A172 (cell line): ENCODE measurements at regions not wholly inside any gene's neighbourhood (a gene's known extent, or its start where the extent isn't known, plus 50 kb on each side); places are given as distances from the start of the nearest gene placed in this dataset.
A peak's percentile ranks its signal among the peaks of the same experiment; 100 is the strongest.
"Not testable (repeated sequence)": the region's sequence is repeated elsewhere in the genome, so short reads cannot be mapped to it uniquely, and the experiment has no call there.

ENCODE experiments used
- DNase-seq: peaks from one replicate; pipeline ENCODE4 v3.0.0-alpha.2; 2015; ENCODE audit warnings: low spot score

DNA sequence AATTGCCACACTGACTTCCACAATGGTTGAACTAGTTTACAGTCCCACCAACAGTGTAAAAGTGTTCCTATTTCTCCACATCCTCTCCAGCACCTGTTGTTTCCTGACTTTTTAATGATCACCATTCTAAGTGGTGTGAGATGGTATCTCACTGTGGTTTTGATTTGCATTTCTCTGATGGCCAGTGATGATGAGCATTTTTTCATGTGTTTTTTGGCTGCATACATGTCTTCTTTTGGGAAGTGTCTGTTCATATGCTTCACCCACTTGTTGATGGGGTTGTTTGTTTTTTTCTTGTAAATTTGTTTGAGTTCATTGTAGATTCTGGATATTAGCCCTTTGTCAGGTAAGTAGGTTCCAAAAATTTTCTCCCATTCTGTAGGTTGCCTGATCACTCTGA, 148.5 kb upstream of the ACTBL2 start:
- DNase-seq: not testable (repeated sequence)

DNA sequence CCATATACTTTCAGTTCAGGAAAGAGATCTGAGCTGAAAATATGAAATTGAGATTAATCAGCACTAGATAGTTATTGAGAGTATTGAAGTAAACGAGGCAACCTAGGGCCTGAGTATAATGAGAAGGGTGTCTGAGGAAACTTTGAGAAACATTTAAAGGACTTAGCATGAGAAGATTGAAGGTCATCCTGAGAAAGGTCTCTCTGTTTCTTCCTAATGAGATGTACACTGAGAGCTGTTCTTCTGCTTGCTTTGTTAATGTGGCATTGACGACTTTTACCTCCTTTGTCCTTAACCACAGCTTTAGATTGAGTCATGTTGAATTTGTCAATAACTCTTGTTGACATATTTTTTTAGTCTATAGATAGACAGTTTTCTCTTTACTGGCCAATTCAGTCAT, 145.1 kb upstream of the ACTBL2 start:
- DNase-seq: no peak

DNA sequence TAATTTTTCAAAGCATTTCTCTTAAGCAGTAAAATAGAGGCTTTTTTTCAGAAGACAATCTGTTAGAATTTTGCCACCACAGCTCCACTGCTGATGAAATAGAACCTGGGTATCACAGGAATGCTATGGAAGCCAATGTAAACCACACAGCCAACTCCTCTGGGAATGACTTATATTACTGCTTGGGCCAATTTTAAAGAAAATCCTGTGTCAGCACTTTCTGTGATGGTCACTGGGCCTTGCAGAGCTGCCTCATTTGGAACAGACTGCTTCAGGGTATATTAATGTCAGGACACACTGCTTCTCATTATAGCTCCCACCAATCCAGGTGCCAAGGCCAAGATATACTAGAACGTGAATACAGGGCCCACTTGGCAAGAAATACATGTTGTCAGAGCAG, 144.1 kb upstream of the ACTBL2 start:
- no peak for DNase-seq

DNA sequence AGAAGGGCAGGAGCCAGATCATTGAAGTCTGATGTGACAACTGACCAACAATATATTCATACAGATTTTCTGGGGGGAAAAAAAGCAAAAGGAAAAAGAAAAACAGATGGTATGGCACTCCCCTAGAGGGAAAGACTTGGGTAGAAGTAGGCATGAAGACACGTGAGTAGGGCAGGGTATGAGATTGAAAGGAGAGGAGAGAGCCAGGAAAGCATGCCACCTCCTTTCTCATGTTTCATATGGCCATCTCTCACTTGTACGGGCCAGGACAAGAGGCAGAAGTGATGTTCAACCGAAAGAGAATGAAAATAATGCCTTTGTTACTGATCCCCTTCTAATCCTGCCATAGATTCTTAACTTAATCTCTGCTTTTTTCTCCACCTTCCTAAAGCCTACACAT, 139.0 kb upstream of the ACTBL2 start:
- no peak for DNase-seq

DNA sequence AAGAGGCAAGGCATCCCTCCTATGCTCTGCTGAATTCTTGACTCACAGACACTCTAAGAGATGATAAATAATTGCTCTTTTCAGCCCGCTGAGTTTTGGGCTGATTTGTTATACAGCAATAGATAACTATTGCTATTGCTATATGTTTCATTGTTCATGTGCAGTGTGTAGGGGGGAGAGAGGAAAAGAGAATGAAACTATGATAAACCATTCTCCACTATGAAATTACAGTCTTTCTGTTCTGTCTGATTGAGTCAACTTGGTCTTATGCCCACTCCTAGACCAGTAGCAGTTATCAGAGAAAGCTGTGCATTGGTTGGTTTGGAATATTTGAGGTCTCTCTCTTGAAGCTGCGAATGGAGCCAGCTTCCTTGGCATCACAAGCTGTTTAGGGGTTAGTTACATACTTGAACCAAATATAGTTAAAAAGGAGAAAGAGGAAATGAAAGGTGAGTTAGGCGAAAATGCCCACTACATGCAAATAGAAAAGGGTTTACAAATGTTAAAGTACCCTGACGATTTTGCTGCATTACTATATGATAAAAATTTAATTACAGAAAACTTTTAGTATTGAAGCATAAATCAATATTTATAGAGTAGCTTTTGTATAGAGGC, 136.3 kb upstream of the ACTBL2 start:
- no peak for DNase-seq

DNA sequence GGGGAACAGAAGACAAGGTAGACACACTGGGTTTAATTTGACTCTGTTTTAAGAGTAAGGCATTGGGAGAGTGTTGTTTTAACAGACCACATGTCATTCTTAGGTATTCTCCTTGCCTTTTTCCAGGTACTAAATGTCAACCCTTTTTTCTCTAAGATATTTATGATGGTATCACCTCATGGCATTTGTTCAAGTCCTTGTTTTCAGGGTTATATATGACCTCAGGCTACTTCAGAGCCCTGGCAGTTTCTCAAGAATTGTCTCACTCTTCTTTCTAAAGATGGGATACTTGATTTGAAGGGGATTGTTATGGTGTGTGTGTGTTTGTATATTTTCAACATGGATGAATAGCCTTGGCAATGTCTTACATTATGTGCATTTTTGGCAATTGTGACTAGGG, 131.1 kb upstream of the ACTBL2 start:
- DNase-seq: no peak

DNA sequence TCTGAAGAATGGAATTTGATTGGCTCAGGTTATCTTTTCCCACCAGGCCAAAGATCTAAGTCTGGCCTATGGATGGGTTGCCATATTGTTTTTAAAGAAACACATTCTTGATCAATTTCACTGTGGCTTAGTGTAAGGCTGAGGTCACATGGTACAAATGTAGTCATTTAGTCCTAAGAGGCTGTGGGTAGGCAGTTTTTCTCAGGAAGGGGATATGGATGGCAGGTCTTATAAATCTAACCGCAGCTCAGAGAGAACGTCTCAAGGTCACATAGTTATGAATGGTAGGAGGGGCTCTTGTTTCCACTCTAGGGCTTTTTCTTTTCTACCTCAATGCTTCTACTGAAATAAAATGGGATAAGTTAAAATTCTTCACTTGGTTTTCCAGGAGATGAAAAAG, 128.6 kb upstream of the ACTBL2 start:
- DNase-seq: no peak

DNA sequence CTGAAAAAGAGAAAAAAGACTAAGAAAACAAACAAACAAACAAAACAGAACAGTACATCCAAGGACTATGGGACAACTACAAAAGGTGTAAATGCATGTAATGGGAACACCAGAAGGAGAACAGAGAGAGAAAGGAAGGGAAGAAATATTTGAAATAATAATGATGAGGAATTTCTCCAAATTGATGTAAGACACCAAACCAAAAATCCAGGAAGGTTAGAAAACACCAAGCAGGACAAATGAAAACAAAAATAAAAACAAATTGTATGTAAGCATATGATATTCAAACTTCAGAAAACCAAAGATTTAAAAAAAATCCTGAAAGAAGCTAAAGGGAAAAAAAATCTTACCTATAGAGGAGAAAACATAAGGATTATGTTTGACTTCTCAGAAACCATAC, 125.9 kb upstream of the ACTBL2 start:
- no peak for DNase-seq

DNA sequence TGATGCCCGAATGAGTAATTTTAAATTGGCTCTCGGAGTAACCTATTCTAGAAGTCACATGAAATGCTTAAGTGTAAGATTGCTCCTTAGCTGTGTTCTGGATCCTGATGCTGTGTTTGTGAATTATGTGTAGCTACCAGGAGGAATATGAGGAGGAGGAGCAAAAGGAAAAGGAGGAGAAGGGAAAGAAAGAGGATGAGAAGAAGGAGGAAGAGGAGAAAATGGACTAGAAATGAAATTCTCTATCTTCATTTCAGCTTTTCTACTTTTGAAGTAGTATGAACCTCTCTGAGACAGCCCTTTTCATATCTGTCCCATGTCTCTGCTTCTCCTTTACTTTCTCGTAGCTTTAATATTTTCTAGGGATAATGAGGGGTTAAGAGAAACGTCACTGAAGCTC, 119.4 kb upstream of the ACTBL2 start:
- DNase-seq: no peak

DNA sequence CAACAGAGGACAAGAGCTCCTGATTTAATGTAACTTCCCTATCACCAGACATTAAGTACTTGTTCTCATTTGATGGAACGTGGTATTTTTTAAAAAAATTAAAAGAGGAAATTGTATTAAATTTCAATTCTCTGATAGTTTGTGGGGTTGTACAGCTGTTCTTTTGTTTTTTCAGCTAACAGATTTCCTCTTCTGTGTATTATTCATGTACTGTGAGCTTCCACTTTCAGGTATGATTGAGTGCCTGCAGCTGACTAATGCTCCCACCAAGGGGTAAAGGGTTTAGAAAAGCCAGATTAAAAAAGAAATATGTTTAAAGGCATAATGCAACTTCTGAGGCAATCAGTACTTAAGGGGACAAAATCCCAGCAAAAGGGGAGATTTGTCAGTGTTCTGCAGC, 117.7 kb upstream of the ACTBL2 start:
- no peak for DNase-seq

DNA sequence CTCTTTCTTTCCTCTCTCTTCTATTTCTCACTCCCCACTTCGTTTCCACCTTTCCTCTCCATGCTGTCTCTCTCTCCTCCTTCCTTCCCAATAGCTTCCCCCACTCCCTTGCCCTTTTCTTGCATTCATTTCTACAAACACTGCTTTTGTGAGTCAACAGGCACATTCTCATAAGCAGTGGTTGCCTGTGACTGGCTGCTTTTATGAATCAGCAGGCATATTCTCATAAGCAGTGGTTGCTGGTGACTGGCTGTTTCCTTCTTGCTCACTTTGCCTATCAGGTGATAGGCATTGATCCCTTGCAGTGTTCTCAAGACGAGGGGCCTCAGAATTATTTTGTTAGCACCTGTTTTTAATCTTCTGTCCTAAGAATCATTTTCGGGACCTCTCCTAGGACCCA, 116.1 kb upstream of the ACTBL2 start:
- peak; percentile 58 for DNase-seq

DNA sequence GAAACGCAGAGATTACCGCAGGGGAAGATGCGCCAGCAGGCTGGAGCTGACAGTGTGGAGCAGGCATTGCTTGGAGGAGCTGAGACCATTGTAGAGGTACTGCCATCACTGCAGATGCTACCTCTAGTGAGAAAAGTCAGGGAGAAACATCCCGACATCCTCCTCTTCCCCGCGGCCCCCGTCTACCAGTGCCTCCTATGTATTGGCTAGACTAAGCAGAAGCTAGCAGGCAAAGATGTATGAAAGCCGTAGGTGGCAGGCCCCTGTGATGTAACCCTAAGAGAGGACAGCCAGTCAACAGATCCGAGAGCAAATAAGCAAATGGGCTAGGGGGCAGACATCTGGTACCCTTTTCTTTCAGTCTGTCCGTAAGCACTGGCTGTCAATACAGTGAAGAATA, 115.5 kb upstream of the ACTBL2 start:
- no peak for DNase-seq

DNA sequence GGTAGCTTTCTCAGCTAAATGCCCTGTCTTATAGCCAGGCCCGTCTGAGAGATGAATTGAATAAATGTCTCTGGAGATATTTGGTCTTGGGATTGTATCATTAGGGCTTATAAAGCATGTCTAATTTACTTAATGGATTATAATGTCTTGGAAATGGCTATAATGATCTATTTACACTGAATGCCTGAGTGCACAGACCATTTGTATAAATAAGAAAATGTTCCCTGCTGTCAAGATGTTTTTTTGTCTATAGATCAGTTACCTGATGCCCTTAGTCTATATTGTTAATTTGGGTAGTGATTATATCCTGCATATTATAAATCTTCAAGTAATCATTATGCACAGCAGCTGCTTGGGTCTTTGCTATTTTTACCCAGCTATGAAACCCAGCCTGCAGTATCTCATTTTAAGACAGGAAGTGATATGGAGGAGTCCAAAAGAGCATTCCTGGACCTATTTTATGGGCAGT, 112.9 kb upstream of the ACTBL2 start:
- no peak for DNase-seq

DNA sequence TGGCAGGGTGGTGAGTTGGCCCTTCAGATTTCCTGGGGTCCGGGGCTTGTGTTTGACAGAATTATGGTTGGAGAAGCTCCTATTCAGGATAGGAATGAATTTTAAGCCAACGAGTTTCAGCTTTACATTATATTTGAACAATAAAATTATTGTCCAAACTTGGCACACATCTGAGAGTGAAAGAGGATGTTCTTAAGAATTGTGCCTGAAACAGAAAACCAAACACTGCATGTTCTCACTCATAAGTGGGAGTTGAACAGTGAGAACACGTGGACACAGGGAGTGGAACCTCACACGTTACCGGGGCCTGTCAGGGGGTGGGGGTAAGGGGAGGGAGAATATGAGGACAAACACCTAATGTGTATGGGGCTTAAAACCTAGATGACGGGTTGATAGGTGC, 111.8 kb upstream of the ACTBL2 start:
- DNase-seq: no peak

DNA sequence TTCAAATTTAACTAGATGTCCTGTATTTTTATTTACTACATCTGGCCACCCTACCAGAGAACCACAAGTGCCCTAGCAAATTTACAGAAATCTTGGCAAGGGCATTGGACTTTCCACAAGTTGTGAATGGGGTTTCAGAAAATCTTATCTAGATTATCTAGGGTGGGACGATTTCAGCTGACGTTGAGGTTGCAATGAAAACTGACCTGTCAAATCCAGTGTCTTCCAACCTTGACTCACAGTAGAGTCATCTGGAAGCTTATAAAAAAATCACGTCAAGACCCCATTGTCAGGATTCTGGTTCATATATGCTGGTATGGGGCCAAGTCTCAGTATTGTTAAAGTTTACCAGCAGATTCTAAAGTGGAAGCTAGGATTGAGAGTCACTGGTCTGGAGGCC, 109.6 kb upstream of the ACTBL2 start:
- peak; percentile 22 for DNase-seq

DNA sequence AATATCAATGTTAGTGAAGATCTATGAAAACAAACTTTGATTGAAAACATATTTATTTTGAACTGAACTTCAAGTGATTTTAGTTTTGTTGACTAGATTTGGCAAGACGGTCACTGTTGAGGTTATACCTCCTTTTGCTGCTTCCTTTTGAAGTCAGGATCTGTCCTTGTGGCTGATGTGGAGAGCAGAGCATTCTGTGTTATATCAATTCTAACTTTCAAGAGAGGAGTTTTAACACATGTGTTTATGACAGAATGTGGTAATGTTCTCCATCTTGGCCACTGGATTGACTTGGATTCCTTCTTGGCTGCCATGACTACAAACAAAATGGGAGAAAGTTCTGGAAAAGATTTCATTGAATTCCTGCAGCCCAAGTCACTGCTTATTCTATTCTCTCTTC, 104.0 kb upstream of the ACTBL2 start:
- no peak for DNase-seq

DNA sequence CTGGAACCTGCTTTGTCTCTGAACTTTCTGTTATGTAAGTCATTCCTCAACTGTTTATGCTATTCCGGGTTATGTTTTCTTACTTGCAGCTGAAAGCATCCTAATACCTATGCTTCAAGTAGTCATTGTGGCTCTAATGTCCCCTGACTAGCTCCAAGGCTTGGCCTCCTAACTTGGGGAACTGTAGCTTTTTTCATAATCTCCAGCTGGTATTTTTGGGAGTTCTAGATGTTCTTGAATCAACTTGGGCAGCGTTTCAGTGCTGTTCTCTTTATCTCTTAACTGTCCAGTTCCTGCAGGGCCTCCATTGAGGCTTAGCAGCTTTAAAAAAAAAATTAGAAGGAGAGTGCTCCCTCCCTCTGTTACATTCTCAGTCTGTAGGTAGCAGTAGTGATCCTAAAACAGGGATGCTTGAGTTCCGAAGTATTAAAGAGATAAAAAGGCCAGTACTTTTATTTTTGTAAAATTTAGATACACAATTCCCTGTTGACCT, 100.0 kb upstream of the ACTBL2 start:
- DNase-seq: no peak

DNA sequence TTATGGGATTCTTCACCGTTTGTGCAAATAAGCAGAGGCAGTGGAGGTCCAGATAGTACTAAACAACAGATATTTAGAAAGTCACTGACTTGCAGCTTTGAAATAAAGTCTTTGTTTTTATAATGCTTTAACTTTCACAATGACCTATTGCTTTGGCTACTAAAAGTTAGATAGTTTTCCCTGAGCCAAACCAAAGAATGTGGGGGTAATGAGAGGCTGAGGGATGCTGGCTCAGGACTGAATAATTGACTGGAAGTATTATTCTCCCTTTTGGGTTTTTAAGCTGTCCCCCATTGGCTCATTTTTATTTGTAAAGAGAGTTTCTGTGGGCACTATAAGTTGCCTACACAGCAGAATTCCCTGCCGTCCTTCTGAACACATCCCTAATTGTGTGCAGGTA, 99.2 kb upstream of the ACTBL2 start:
- DNase-seq: no peak

DNA sequence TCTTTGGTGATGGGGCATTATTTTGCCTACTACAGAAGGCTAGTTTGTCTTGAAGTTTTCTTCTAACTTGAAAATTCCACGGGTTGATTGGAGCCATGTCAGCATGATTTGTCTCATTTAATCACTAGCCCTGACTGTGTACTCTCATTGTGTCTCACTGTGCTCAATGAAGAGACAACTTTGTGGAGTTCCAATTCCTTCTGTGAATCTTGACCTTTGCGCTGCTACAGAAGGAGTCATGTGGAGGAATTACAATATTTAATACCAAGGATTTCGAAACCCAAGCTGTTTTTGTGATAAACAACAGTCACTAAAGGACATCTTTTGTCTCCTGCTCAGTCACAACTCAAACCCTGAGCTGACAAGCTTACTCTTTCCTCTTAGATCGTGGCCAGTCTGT, 98.6 kb upstream of the ACTBL2 start:
- DNase-seq: no peak

DNA sequence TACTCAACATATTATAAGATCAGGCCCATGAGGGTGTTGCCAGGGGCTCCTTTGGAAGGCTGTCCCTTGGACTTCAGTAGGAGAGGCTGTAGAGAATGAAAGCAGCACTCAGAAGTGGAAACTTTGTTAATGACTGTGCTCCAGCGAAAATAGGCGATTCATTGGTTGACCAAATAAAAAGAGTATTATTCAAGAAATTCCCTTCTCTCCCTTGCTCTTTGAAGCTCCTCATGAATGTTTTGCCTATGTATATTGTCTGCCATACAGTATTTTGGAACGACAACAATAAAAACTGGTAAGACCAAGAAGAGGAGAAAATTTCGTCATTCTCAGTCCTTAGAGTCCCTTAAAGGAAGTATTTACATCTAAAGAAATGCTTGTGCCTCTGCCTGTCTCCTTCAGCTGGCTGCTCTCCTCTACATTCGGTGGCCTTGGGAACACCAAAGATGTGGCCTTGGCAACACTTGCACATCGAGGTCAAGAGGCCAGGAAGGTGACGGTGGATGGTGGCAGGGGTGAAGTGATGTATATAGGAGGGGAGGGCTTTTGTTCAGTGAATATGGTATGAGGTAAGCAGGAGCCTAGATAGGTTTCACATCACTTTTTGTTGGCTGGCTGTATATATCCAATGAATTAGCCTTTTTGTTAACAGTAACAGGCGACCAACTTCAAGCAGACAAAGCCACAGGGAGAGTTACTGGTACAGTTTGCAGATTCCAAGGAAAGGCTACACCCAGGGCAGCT, 95.0 kb upstream of the ACTBL2 start:
- no peak for DNase-seq

DNA sequence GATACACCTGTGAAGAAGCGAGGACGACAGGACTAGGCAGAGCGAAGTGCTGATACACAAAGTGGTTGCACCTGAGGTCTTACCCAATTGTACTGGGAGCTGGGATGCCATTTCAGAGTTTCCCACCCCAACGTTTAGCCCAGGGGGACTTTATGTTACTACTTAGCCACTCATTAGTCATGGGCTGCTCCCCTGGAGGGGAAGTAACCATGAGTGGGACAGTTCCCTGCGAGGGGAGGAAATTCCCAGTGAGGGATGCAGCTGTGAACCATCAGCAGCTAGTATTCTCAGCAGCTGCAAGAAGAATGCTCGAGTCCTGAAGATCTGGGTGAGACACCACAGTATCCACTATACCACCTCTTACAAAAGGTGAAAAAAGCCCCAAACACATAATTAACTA, 93.7 kb upstream of the ACTBL2 start:
- no peak for DNase-seq

DNA sequence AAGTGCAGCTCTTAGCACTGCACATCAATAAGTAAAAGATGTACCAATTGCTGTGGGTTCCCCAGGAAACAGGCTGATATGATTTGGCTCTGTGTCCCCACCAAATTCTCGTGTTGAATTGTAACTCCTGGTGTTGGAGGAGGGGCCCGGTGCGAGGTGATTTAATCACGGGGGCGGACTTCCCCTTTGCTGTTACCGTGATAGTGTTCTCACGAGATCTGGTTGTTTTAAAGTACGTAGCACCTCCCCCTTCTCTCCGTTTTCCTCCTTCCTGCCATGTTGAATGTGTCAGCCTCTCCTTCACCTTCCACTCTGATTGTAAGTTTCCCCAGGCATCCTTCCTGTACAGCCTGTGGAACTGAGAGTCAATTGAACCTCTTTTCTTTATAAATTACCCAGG, 93.2 kb upstream of the ACTBL2 start:
- DNase-seq: no peak

DNA sequence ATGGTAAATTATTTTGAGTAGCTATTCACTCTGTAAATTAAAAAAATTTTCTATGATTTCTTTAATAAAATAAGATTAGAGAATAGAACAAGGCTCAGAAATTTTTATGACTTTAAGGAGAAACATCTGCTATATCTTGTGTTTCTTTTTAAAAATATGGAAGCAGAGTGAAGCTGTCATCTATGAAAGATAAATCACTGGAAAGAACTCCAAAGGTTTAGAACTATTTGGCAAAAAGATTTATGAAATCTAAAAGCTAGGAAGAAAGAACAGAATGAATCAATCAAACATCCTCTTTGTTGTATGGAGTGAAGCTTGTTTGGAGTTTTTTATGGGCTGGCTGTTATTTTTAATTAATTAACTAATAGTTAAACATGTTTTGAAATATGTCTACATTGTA, 89.8 kb upstream of the ACTBL2 start:
- DNase-seq: no peak

DNA sequence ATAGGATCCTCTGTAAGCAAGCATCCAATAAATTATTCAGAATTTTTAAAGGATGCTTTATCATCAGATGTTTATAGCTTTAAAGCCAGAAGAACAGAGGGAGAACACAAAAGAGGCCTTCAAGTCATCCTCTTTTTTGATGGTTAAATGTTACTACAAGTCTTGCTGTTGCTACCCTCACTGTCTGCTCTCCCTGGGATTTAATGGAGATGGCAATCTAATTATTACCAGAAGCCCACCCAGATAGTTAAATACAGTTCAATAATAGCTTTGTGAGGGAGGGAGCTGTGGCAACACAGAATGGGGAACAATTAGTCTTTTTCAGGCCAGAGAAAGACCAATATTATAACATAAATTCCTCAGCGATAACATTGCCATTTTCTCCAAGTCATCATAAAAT, 87.0 kb upstream of the ACTBL2 start:
- DNase-seq: no peak
